ENCODE measurements at regions not wholly inside any gene's neighbourhood (a gene's known extent, or its start where the extent isn't known, plus 50 kb on each side); places are given as distances from the start of the nearest gene placed in this dataset.

DNA sequence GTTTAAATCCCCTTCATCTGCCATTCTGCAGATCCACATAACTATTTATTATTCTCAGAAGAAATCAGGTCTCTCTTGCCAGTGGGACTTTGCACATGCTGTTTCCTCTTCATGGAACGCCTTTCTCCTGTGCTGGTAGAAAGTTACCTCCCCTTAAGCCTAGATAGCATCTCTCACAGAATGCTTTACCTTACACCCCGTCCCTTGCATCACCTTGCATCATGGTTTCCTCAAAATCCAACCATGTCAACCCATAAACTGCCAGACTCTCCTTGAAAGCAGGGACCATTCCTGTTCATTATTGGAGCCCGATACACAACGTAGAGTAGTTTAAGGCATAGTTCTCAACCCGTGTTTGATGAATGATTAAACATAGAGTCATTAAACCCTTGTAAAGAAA, 396.2 kb upstream of the F9 start:
- intact Hi-C loops (cut with micrococcal nuclease; ENCODE audit: unreplicated experiment), result no loop called here
- FAIRE-seq, result no peak
- ATAC-seq, result no peak
- TF ChIP-seq PBX3 (CRISPR knock-in tag; IDR thresholded peaks at IDR 0.05; ENCODE audit: borderline replicate concordance), result no peak
- no peak for TF ChIP-seq ZNF138 (CRISPR knock-in tag; IDR thresholded peaks at IDR 0.05; ENCODE audit: low read depth)
- TF ChIP-seq, protein P1, sequence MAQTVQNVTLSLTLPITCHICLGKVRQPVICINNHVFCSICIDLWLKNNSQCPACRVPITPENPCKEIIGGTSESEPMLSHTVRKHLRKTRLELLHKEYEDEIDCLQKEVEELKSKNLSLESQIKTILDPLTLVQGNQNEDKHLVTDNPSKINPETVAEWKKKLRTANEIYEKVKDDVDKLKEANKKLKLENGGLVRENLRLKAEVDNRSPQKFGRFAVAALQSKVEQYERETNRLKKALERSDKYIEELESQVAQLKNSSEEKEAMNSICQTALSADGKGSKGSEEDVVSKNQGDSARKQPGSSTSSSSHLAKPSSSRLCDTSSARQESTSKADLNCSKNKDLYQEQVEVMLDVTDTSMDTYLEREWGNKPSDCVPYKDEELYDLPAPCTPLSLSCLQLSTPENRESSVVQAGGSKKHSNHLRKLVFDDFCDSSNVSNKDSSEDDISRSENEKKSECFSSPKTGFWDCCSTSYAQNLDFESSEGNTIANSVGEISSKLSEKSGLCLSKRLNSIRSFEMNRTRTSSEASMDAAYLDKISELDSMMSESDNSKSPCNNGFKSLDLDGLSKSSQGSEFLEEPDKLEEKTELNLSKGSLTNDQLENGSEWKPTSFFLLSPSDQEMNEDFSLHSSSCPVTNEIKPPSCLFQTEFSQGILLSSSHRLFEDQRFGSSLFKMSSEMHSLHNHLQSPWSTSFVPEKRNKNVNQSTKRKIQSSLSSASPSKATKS (CRISPR knock-in tag; IDR thresholded peaks at IDR 0.05), result no peak
- TF ChIP-seq, protein P2, sequence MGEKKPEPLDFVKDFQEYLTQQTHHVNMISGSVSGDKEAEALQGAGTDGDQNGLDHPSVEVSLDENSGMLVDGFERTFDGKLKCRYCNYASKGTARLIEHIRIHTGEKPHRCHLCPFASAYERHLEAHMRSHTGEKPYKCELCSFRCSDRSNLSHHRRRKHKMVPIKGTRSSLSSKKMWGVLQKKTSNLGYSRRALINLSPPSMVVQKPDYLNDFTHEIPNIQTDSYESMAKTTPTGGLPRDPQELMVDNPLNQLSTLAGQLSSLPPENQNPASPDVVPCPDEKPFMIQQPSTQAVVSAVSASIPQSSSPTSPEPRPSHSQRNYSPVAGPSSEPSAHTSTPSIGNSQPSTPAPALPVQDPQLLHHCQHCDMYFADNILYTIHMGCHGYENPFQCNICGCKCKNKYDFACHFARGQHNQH (CRISPR knock-in tag; IDR thresholded peaks at IDR 0.05), result no peak
- TF ChIP-seq, protein P3, sequence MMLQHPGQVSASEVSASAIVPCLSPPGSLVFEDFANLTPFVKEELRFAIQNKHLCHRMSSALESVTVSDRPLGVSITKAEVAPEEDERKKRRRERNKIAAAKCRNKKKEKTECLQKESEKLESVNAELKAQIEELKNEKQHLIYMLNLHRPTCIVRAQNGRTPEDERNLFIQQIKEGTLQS (CRISPR knock-in tag; IDR thresholded peaks at IDR 0.05), result no peak
- TF ChIP-seq TBL1XR1 (IDR thresholded peaks at IDR 0.05; ENCODE audit: borderline replicate concordance, low read length, partially characterized antibody), result no peak
- TF ChIP-seq, protein P4, sequence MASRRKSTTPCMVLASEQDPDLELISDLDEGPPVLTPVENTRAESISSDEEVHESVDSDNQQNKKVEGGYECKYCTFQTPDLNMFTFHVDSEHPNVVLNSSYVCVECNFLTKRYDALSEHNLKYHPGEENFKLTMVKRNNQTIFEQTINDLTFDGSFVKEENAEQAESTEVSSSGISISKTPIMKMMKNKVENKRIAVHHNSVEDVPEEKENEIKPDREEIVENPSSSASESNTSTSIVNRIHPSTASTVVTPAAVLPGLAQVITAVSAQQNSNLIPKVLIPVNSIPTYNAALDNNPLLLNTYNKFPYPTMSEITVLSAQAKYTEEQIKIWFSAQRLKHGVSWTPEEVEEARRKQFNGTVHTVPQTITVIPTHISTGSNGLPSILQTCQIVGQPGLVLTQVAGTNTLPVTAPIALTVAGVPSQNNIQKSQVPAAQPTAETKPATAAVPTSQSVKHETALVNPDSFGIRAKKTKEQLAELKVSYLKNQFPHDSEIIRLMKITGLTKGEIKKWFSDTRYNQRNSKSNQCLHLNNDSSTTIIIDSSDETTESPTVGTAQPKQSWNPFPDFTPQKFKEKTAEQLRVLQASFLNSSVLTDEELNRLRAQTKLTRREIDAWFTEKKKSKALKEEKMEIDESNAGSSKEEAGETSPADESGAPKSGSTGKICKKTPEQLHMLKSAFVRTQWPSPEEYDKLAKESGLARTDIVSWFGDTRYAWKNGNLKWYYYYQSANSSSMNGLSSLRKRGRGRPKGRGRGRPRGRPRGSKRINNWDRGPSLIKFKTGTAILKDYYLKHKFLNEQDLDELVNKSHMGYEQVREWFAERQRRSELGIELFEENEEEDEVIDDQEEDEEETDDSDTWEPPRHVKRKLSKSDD (CRISPR knock-in tag; IDR thresholded peaks at IDR 0.05; ENCODE audit: low read depth), result no peak
- TF ChIP-seq, protein P5, sequence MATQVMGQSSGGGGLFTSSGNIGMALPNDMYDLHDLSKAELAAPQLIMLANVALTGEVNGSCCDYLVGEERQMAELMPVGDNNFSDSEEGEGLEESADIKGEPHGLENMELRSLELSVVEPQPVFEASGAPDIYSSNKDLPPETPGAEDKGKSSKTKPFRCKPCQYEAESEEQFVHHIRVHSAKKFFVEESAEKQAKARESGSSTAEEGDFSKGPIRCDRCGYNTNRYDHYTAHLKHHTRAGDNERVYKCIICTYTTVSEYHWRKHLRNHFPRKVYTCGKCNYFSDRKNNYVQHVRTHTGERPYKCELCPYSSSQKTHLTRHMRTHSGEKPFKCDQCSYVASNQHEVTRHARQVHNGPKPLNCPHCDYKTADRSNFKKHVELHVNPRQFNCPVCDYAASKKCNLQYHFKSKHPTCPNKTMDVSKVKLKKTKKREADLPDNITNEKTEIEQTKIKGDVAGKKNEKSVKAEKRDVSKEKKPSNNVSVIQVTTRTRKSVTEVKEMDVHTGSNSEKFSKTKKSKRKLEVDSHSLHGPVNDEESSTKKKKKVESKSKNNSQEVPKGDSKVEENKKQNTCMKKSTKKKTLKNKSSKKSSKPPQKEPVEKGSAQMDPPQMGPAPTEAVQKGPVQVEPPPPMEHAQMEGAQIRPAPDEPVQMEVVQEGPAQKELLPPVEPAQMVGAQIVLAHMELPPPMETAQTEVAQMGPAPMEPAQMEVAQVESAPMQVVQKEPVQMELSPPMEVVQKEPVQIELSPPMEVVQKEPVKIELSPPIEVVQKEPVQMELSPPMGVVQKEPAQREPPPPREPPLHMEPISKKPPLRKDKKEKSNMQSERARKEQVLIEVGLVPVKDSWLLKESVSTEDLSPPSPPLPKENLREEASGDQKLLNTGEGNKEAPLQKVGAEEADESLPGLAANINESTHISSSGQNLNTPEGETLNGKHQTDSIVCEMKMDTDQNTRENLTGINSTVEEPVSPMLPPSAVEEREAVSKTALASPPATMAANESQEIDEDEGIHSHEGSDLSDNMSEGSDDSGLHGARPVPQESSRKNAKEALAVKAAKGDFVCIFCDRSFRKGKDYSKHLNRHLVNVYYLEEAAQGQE (IDR thresholded peaks at IDR 0.05; ENCODE audit: borderline replicate concordance in 1 of 2, low read depth in 1 of 2, low read length in 2 of 2), result no peak
- no peak for TF ChIP-seq DRAP1 (CRISPR knock-in tag; IDR thresholded peaks at IDR 0.05)

More for the DNA sequence above, 396.2 kb upstream of the F9 start:
- no peaks in the 10 kb centered on the region for H3K9me3 ChIP-seq (ENCODE audit: low read length)
- no peaks in the 10 kb centered on the region for H3K79me2 ChIP-seq (ENCODE audit: insufficient read depth, low read length)
- 0% methylated on average over 5 of the region's 5 CpGs for WGBS (ENCODE audit: low lambda C conversion rate)
- H3K36me3 ChIP-seq (replicated peaks in 1 of 2; ENCODE audit: control insufficient read depth in 1 of 2, insufficient read depth in 2 of 2, low read length in 2 of 2), result no peaks in the 10 kb centered on the region
- H3K27ac ChIP-seq (ENCODE audit: extremely low read length, insufficient read depth, low read length), result no peak overlapping the region
- H3K9ac ChIP-seq (ENCODE audit: insufficient read depth, low read depth, low read length), result no peak overlapping the region
- no TSS peak for BruUV-seq (replicated peaks)
- H3K27me3 ChIP-seq (ENCODE audit: control insufficient read depth in 1 of 2, insufficient read depth in 2 of 2, low read length in 2 of 2), result no peaks in the 10 kb centered on the region
- H3K4me1 ChIP-seq (ENCODE audit: insufficient read depth, low read length), result no peaks in the 10 kb centered on the region
- ChIA-PET POLR2A (no interaction called here), CTCF (ENCODE audit: low intra/inter-chr PET ratio, low total read pairs) (no interaction called here)
- H4K20me1 ChIP-seq (ENCODE audit: insufficient read depth, low read length), result no peaks in the 10 kb centered on the region
- DNase-seq (ENCODE audit: low spot score), result no peak
- H3K4me2 ChIP-seq (ENCODE audit: low read depth, low read length), result no peak overlapping the region
- no peak overlapping the region for H2AFZ ChIP-seq (ENCODE audit: low read length)
- H3K4me3 ChIP-seq (replicated peaks in 1 of 3; ENCODE audit: insufficient read depth in 1 of 3, low read depth in 2 of 3, low read length in 3 of 3), result no peak overlapping the region
- in situ Hi-C loops (cut with HindIII; ENCODE audit: extremely low pct_ligation_motif_present, low pct_unique_long_range_greater_than_20kb), result no loop called here

All from HepG2 (cell line).